Large intestine (tissue), 3 donors: ENCODE measurements at regions not wholly inside any gene's neighbourhood (a gene's known extent, or its start where the extent isn't known, plus 50 kb on each side); places are given as distances from the start of the nearest gene placed in this dataset.
"Not testable (repeated sequence)": the region's sequence is repeated elsewhere in the genome, so short reads cannot be mapped to it uniquely, and the experiment has no call there.

ENCODE experiments used
- DNase-seq, 2 donors: peaks; one replicate each; pipeline versions ENCODE4 v3.0.0 to v3.0.0-alpha.2; 2013
- H3K27ac ChIP-seq: one replicate; pipeline ENCODE4 v1.5.1; 2013; ENCODE audit warnings: low read length
- H3K27me3 ChIP-seq: 2 replicates; pipeline ENCODE4 v1.6.1; 2013; ENCODE audit warnings: low read length; ENCODE audit not compliant: control insufficient read depth, insufficient read depth
- H3K36me3 ChIP-seq: 2 replicates; pipeline ENCODE4 v1.6.1; 2013; ENCODE audit warnings: low read length; ENCODE audit not compliant: control insufficient read depth, insufficient read depth
- H3K4me1 ChIP-seq: one replicate; pipeline ENCODE4 v1.6.1; 2013; ENCODE audit warnings: low read length; ENCODE audit not compliant: control insufficient read depth, insufficient read depth
- H3K4me3 ChIP-seq: one replicate; pipeline ENCODE4 v1.5.1; 2013; ENCODE audit warnings: low read length
- H3K9me3 ChIP-seq: one replicate; pipeline ENCODE4 v1.6.1; 2013; ENCODE audit warnings: mild to moderate bottlenecking, low read depth, low read length, moderate library complexity; ENCODE audit not compliant: control insufficient read depth
- WGBS: methylation state at CpG from one replicate; pipeline ENCODE4 v1.1.5; 2013; ENCODE audit warnings: low lambda C conversion rate; ENCODE audit not compliant: insufficient coverage; 5-methylcytosine and 5-hydroxymethylcytosine counted together

GRCh38 chr3:127491323-127491722, 99.2 kb downstream of the TPRA1 start:
- WGBS, result no CpG with 5 or more reads among the region's 4 CpGs
- H3K27me3 ChIP-seq, result no peaks in the 10 kb centered on the region
- no peaks in the 10 kb centered on the region for H3K36me3 ChIP-seq
- H3K4me1 ChIP-seq, result no peaks in the 10 kb centered on the region
- H3K4me3 ChIP-seq, result no peak overlapping the region
- no peaks in the 10 kb centered on the region for H3K9me3 ChIP-seq
- DNase-seq, result no peak
- no peak overlapping the region for H3K27ac ChIP-seq

- WGBS, result 20% methylated on average over 1 of the region's 2 CpGs
Observed at GRCh38 chr3:127491024-127491305, 99.6 kb downstream of the TPRA1 start.

GRCh38 chr3:127490271-127491023, 100.1 kb downstream of the TPRA1 start:
- H3K36me3 ChIP-seq, result no peaks in the 10 kb centered on the region
- WGBS, result no CpG with 5 or more reads among the region's 7 CpGs

More at GRCh38 chr3:127491024-127491305, 99.6 kb downstream of the TPRA1 start:
- H3K36me3 ChIP-seq, H3K4me1 ChIP-seq, H3K9me3 ChIP-seq, H3K4me3 ChIP-seq, DNase-seq, H3K27me3 ChIP-seq, H3K27ac ChIP-seq: not testable (repeated sequence)

GRCh38 chr3:127489357-127489756, 101.2 kb downstream of the TPRA1 start:
- Histone ChIP-seq H3K27me3 (no peaks in the 10 kb centered on the region), H3K36me3 (no peaks in the 10 kb centered on the region), H3K9me3 (no peaks in the 10 kb centered on the region), H3K27ac (no peak overlapping the region), H3K4me3 (no peak overlapping the region), H3K4me1 (no peaks in the 10 kb centered on the region)
- DNase-seq, result no peak
- 100% methylated on average over 1 of the region's 5 CpGs for WGBS

More at GRCh38 chr3:127490271-127491023, 100.1 kb downstream of the TPRA1 start:
- no peak overlapping the region for H3K27ac ChIP-seq
- H3K9me3 ChIP-seq, result no peaks in the 10 kb centered on the region
- DNase-seq, result no peak
- H3K27me3 ChIP-seq, result no peaks in the 10 kb centered on the region
- H3K4me3 ChIP-seq, result no peak overlapping the region
- H3K4me1 ChIP-seq, result no peaks in the 10 kb centered on the region

- WGBS, result no CpG with 5 or more reads among the region's 3 CpGs
- no peaks in the 10 kb centered on the region for H3K36me3 ChIP-seq
- H3K4me1 ChIP-seq, result no peaks in the 10 kb centered on the region
- H3K27me3 ChIP-seq, result no peaks in the 10 kb centered on the region
- H3K27ac ChIP-seq, result no peak overlapping the region
- no peaks in the 10 kb centered on the region for H3K9me3 ChIP-seq
- DNase-seq, result no peak
- no peak overlapping the region for H3K4me3 ChIP-seq
Observed at GRCh38 chr3:127488740-127489139, 101.8 kb downstream of the TPRA1 start.

- WGBS, result no CpG with 5 or more reads among the region's 8 CpGs
- Histone ChIP-seq H3K4me1 (no peaks in the 10 kb centered on the region), H3K9me3 (no peaks in the 10 kb centered on the region), H3K27me3 (no peaks in the 10 kb centered on the region), H3K4me3 (no peak overlapping the region), H3K36me3 (no peaks in the 10 kb centered on the region), H3K27ac (no peak overlapping the region)
- no peak for DNase-seq
Observed at GRCh38 chr3:127488141-127488672, 102.3 kb downstream of the TPRA1 start.

GRCh38 chr3:127487196-127487595, 103.3 kb downstream of the TPRA1 start:
- H3K9me3 ChIP-seq, result no peaks in the 10 kb centered on the region
- H3K27ac ChIP-seq, result no peak overlapping the region
- no peak overlapping the region for H3K4me3 ChIP-seq
- H3K36me3 ChIP-seq, result no peaks in the 10 kb centered on the region
- WGBS, result no CpG with 5 or more reads among the region's 7 CpGs
- H3K4me1 ChIP-seq, result no peaks in the 10 kb centered on the region
- DNase-seq, result no peak
- no peaks in the 10 kb centered on the region for H3K27me3 ChIP-seq

- Histone ChIP-seq H3K4me1 (no peaks in the 10 kb centered on the region), H3K36me3 (no peaks in the 10 kb centered on the region), H3K27me3 (no peaks in the 10 kb centered on the region), H3K9me3 (no peaks in the 10 kb centered on the region), H3K27ac (no peak overlapping the region), H3K4me3 (no peak overlapping the region)
- DNase-seq, result no peak
- WGBS, result no CpG with 5 or more reads among the region's 10 CpGs
Observed at GRCh38 chr3:127486321-127486944, 104.1 kb downstream of the TPRA1 start.

GRCh38 chr3:127485396-127486170, 105.0 kb downstream of the TPRA1 start:
- DNase-seq, result no peak

GRCh38 chr3:127484601-127485388, 105.7 kb downstream of the TPRA1 start:
- H3K4me1 ChIP-seq, result no peaks in the 10 kb centered on the region
- no CpG with 5 or more reads among the region's 9 CpGs for WGBS
- H3K36me3 ChIP-seq, result no peaks in the 10 kb centered on the region
- H3K9me3 ChIP-seq, result no peaks in the 10 kb centered on the region
- no peaks in the 10 kb centered on the region for H3K27me3 ChIP-seq
- no peak overlapping the region for H3K4me3 ChIP-seq
- H3K27ac ChIP-seq, result no peak overlapping the region
- no peak for DNase-seq

More at GRCh38 chr3:127485396-127486170, 105.0 kb downstream of the TPRA1 start:
- H3K9me3 ChIP-seq, result no peaks in the 10 kb centered on the region
- H3K27ac ChIP-seq, result no peak overlapping the region
- no peaks in the 10 kb centered on the region for H3K36me3 ChIP-seq
- H3K27me3 ChIP-seq, result no peaks in the 10 kb centered on the region
- no peak overlapping the region for H3K4me3 ChIP-seq
- no peaks in the 10 kb centered on the region for H3K4me1 ChIP-seq
- no CpG with 5 or more reads among the region's 8 CpGs for WGBS
